Esophagus muscularis mucosa (tissue), 4 donors: ENCODE measurements at regions not wholly inside any gene's neighbourhood (a gene's known extent, or its start where the extent isn't known, plus 50 kb on each side); places are given as distances from the start of the nearest gene placed in this dataset.

Experiments
- DNase-seq: peaks from one replicate; pipeline ENCODE4 v3.0.0-alpha.2; 2017; ENCODE audit errors: extremely low spot score
- H3K27ac ChIP-seq, 4 donors: fragments of 200-600 bp; sonication (generic); replicated peaks in 1 of 4; 1 replicate in 3 of 4; 2 replicates in 1 of 4; pipeline ENCODE4 v1.5.1; 2016 to 2019; ENCODE audit warnings: mild to moderate bottlenecking in 1 of 4
- H3K27me3 ChIP-seq, 4 donors: fragments of 200-600 bp; sonication (generic); one replicate each; pipeline versions ENCODE4 v1.5.1 to v1.6.0; 2016 to 2019
- H3K36me3 ChIP-seq, 4 donors: fragments of 200-600 bp; sonication (generic); one replicate each; pipeline ENCODE4 v1.5.1; 2016 to 2019
- H3K4me1 ChIP-seq, 4 donors: fragments of 200-600 bp; sonication (generic); one replicate each; pipeline ENCODE4 v1.5.1; 2016 to 2019
- H3K4me3 ChIP-seq, 4 donors: fragments of 200-600 bp; sonication (generic); 1 replicate in 2 of 4; 2 replicates in 2 of 4; pipeline ENCODE4 v1.5.1; 2016 to 2019; ENCODE audit warnings: mild to moderate bottlenecking in 4 of 4, moderate library complexity in 1 of 4
- H3K9me3 ChIP-seq, 4 donors: fragments of 200-600 bp; sonication (generic); 1 replicate in 3 of 4; 2 replicates in 1 of 4; pipeline ENCODE4 v1.5.1; 2016 to 2019
- EP300 ChIP-seq: sonication (generic); formaldehyde crosslinking; IDR thresholded peaks from one replicate; pipeline ENCODE4 v1.6.1; 2017; ENCODE audit warnings: antibody characterized with exemption
- POLR2A ChIP-seq: fragments of 450-650 bp; IDR thresholded peaks from one replicate; pipeline ENCODE4 v1.6.1; 2017; ENCODE audit warnings: antibody characterized with exemption, moderate library complexity, mild to moderate bottlenecking, low read depth
- POLR2AphosphoS5 ChIP-seq, 2 donors: sonication (generic); formaldehyde crosslinking; IDR thresholded peaks; one replicate each; pipeline ENCODE4 v1.6.1; 2017; ENCODE audit warnings: antibody characterized with exemption in 2 of 2
- WGBS: methylation state at CpG from one replicate; pipeline ENCODE4 v1.1.5; 2018; 5-methylcytosine and 5-hydroxymethylcytosine counted together
- intact Hi-C: fragments of 100-400 bp; cut with DNase I; formaldehyde crosslinking; loops from one replicate; pipeline ENCODE4 v1.15.1; 2023
- TF ChIP-seq, protein P1 (sequence below), 3 experiments: fragments of 200-600 bp in 2 of 3; fragments of 450-650 bp in 1 of 3; sonication (generic) in 2 of 3; IDR thresholded peaks; one replicate each; pipeline ENCODE4 v1.5.1; 2017 to 2019; ENCODE audit warnings: antibody characterized with exemption in 3 of 3, mild to moderate bottlenecking in 2 of 3, moderate library complexity in 1 of 3

DNA sequence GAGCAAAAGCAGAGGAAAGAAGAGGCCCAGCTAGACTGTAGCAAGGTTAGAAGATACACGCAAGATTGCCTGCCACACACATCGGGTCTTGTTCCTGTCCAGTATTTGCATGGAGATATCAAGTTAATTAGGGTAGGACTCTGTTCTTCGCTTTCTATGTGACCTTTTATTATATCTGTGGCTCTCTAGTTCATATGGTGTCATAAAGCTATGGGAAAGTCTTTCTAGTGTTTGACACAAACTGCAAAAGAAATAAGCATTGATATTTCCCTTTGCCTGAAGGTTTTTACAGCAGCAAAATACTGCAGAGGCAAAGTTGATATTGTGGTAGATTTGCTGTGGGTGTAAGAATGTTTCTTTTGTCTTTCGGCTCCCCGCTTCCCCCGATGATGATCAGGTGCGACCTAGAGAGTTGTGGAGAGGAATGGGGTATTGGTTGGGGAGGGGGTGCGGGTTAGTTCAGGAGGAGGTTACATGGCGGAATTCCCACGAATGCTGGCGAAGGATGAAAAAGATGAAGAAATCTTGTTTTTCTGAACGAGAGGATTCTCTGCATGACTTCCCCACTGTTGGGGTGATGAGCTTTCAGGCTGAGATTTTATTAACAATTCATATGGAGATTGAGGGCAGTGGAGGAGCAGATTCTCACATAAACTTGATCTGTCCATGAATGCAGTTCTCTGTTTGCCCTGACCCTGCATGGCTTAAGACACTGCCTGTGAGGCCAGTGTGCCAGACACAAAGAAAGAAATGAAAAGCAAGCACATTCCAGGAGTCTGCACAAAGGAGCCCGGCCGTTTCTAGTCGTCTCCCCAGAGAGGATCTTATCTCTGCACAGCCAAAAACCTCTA, 550.2 kb downstream of the USP25 start:
- TF ChIP-seq POLR2AphosphoS5 (IDR thresholded peaks at IDR 0.05) = no peak
- TF ChIP-seq, protein P1, sequence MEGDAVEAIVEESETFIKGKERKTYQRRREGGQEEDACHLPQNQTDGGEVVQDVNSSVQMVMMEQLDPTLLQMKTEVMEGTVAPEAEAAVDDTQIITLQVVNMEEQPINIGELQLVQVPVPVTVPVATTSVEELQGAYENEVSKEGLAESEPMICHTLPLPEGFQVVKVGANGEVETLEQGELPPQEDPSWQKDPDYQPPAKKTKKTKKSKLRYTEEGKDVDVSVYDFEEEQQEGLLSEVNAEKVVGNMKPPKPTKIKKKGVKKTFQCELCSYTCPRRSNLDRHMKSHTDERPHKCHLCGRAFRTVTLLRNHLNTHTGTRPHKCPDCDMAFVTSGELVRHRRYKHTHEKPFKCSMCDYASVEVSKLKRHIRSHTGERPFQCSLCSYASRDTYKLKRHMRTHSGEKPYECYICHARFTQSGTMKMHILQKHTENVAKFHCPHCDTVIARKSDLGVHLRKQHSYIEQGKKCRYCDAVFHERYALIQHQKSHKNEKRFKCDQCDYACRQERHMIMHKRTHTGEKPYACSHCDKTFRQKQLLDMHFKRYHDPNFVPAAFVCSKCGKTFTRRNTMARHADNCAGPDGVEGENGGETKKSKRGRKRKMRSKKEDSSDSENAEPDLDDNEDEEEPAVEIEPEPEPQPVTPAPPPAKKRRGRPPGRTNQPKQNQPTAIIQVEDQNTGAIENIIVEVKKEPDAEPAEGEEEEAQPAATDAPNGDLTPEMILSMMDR (IDR thresholded peaks at IDR 0.05) = no peak
- TF ChIP-seq EP300 = no peak
- no peak for TF ChIP-seq POLR2A
- intact Hi-C loops = no loop called here
- H3K4me3 ChIP-seq = peak overlapping the region; percentile 20 to 43 (median 29)
- H3K27me3 ChIP-seq = no peaks in the 10 kb centered on the region
- H3K4me1 ChIP-seq = peaks cover 0 to 3% (median 0%) of the 10 kb centered on the region in 4 donors
- no peaks in the 10 kb centered on the region for H3K9me3 ChIP-seq
- H3K27ac ChIP-seq = peak overlapping the region; percentile 42 to 57 (median 48)
- 55% methylated on average over 15 of the region's 15 CpGs for WGBS
- DNase-seq = no peak
- H3K36me3 ChIP-seq = no peaks in the 10 kb centered on the region

DNA sequence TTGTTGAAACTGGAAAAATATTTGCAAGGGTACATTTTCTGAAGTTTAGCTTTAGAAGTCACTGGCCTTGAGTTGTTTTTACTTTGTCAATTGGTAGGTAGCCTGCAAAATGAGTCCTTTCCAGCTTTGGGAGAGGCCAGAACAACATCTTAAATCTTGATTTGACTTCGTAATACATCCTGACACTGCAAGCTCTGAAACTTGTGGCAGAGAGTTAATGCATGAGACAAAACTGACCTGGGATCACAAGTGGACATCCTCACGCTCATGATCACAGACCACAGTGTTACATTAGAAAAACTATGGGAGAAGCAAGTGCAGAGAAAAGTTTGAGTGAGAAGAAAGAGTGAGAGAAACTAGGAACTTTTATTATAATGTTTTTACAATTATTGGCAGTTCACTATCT, 550.9 kb downstream of the USP25 start:
- intact Hi-C loops = no loop called here
- Histone ChIP-seq H3K36me3 (no peaks in the 10 kb centered on the region), H3K9me3 (no peaks in the 10 kb centered on the region), H3K27me3 (no peaks in the 10 kb centered on the region), H3K4me1 (peaks cover 3 to 5% (median 4%) of the 10 kb centered on the region in 4 donors), H3K27ac (peak overlapping the region; percentile 42 to 57 (median 48)), H3K4me3 (peak overlapping the region; percentile 20 to 43 (median 29))
- TF ChIP-seq POLR2AphosphoS5 (IDR thresholded peaks at IDR 0.05) (no peak), POLR2A (no peak), EP300 (no peak)
- TF ChIP-seq, protein P1 (IDR thresholded peaks at IDR 0.05) = no peak
- no peak for DNase-seq
- WGBS = 67% methylated on average over 2 of the region's 2 CpGs

DNA sequence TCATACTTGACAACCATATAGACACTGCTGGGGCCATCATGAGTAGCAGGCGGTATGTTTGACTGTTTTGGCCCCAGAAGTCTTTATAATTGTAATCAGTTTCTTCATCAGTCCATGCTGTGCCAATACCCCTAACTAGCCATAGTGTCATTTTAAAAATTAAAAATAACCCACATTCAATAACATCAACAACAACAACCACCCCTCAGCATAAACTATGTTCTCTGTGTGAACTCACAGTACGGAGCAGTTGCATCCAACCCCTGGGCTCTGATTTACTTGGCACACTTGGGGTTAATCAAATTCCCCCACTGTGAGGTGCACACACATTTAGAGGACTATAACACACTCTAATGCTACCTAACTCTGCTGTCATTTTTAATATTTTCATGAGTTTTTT, 553.7 kb downstream of the USP25 start:
- Histone ChIP-seq H3K4me3 (no peak overlapping the region), H3K27ac (no peak overlapping the region), H3K4me1 (peaks cover 3 to 23% (median 14%) of the 10 kb centered on the region in 4 donors), H3K9me3 (no peaks in the 10 kb centered on the region), H3K27me3 (no peaks in the 10 kb centered on the region), H3K36me3 (no peaks in the 10 kb centered on the region)
- intact Hi-C loops = no loop called here
- 95% methylated on average over 2 of the region's 2 CpGs for WGBS
- DNase-seq = no peak
- TF ChIP-seq POLR2A (no peak), POLR2AphosphoS5 (IDR thresholded peaks at IDR 0.05) (no peak), EP300 (no peak)
- TF ChIP-seq, protein P1 (IDR thresholded peaks at IDR 0.05) = no peak

DNA sequence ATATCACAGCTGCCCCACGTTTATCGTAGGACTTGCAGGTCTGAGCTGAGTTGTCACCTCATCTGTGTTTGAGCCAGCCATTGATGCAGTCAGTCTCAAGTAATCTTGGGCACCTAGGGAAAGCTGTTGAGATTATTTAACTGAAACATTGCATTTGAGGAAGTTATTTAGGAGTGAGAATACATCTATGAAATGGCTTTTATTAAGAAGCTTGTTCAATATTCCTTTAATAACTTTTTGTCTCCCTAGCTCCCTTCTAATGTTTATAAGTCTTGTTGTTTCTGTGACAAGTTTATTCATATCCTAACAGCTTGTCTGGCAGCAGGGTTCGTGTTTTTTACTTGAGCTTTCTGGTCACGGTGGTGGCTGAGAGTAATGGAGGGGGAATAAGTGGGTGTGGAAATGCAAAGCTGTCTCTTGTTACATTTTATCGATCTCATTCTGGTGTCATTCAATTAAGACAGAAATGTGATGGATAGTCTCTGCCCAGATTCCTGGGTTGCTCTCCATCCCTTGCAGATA, 555.9 kb downstream of the USP25 start:
- TF ChIP-seq POLR2AphosphoS5 (IDR thresholded peaks at IDR 0.05) = no peak
- TF ChIP-seq, protein P1 (IDR thresholded peaks at IDR 0.05) = no peak
- TF ChIP-seq POLR2A = no peak
- no peak for TF ChIP-seq EP300
- H3K4me1 ChIP-seq = peaks cover 3 to 23% (median 14%) of the 10 kb centered on the region in 4 donors
- no peak overlapping the region for H3K27ac ChIP-seq
- intact Hi-C loops = no loop called here
- no peaks in the 10 kb centered on the region for H3K36me3 ChIP-seq
- no peaks in the 10 kb centered on the region for H3K27me3 ChIP-seq
- no peak for DNase-seq
- peak overlapping the region in 1 of 4 donors; percentile 9 for H3K4me3 ChIP-seq
- WGBS = 41% methylated on average over 5 of the region's 5 CpGs
- H3K9me3 ChIP-seq = no peaks in the 10 kb centered on the region
